ENCODE measurements at regions not wholly inside any gene's neighbourhood (a gene's known extent, or its start where the extent isn't known, plus 50 kb on each side); places are given as distances from the start of the nearest gene placed in this dataset.

GRCh38 chr4:8688908-8689445, 96.4 kb downstream of the CPZ start:
- Mint-ChIP-seq H3K27ac (ENCODE audit: unreplicated experiment) (no peak overlapping the region), H3K4me1 (no peaks in the 10 kb centered on the region), H3K4me3 (no peak overlapping the region), H3K27me3 (ENCODE audit: low read depth) (peaks cover 99% of the 10 kb centered on the region), H3K36me3 (ENCODE audit: low read depth) (no peaks in the 10 kb centered on the region), H3K9me3 (no peaks in the 10 kb centered on the region)
- TF ChIP-seq CTCF (conservative IDR thresholded peaks at IDR 0.05): no peak
- no peak for DNase-seq (ENCODE audit: low read depth, low spot score)

- no peaks in the 10 kb centered on the region for H3K4me1 Mint-ChIP-seq
- DNase-seq (ENCODE audit: low read depth, low spot score): peak; percentile 80
- no peaks in the 10 kb centered on the region for H3K9me3 Mint-ChIP-seq
- peaks cover 99% of the 10 kb centered on the region for H3K27me3 Mint-ChIP-seq (ENCODE audit: low read depth)
- peak; percentile 89 for TF ChIP-seq CTCF (conservative IDR thresholded peaks at IDR 0.05)
- no peaks in the 10 kb centered on the region for H3K36me3 Mint-ChIP-seq (ENCODE audit: low read depth)
- H3K27ac Mint-ChIP-seq (ENCODE audit: unreplicated experiment): no peak overlapping the region
- H3K4me3 Mint-ChIP-seq: no peak overlapping the region
These were observed 95.7 kb downstream of the CPZ start for GRCh38 chr4:8688041-8688907.

DNA sequence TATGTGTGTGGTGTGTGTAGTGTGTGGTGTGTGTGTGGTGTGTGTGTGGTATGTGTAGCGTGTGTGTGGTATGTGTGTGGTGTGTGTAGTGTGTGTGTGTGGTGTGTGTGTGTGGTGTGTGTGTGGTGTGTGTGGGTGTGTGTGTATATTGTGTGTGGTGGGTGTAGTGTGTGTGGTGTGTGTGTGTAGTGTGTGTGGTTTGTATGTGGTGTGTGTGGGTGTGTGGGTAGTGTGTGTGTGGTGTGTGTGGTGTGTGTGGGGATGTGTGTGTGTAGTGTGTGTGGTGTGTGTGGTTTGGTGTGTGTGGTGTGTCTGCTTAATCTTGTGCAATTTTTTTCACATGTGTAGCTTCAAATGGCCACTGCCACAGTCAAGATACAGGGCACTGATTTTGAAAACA, 94.5 kb downstream of the CPZ start:
- no peak overlapping the region for H3K27ac Mint-ChIP-seq (ENCODE audit: unreplicated experiment)
- H3K36me3 Mint-ChIP-seq (ENCODE audit: low read depth): no peaks in the 10 kb centered on the region
- no peak for TF ChIP-seq CTCF (conservative IDR thresholded peaks at IDR 0.05)
- H3K4me1 Mint-ChIP-seq: no peaks in the 10 kb centered on the region
- no peak for DNase-seq (ENCODE audit: low read depth, low spot score)
- no peak overlapping the region for H3K4me3 Mint-ChIP-seq
- H3K9me3 Mint-ChIP-seq: no peaks in the 10 kb centered on the region
- peaks cover 99% of the 10 kb centered on the region for H3K27me3 Mint-ChIP-seq (ENCODE audit: low read depth)

- Mint-ChIP-seq H3K4me1 (no peaks in the 10 kb centered on the region), H3K27me3 (ENCODE audit: low read depth) (peaks cover 98% of the 10 kb centered on the region), H3K9me3 (no peaks in the 10 kb centered on the region), H3K36me3 (ENCODE audit: low read depth) (no peaks in the 10 kb centered on the region), H3K4me3 (no peak overlapping the region), H3K27ac (ENCODE audit: unreplicated experiment) (no peak overlapping the region)
- no peak for DNase-seq (ENCODE audit: low read depth, low spot score)
- no peak for TF ChIP-seq CTCF (conservative IDR thresholded peaks at IDR 0.05)
These were observed 93.3 kb downstream of the CPZ start for GRCh38 chr4:8685831-8686230.

- no peaks in the 10 kb centered on the region for H3K9me3 Mint-ChIP-seq
- no peak for TF ChIP-seq CTCF (conservative IDR thresholded peaks at IDR 0.05)
- no peak overlapping the region for H3K27ac Mint-ChIP-seq (ENCODE audit: unreplicated experiment)
- DNase-seq (ENCODE audit: low read depth, low spot score): no peak
- no peaks in the 10 kb centered on the region for H3K36me3 Mint-ChIP-seq (ENCODE audit: low read depth)
- no peaks in the 10 kb centered on the region for H3K4me1 Mint-ChIP-seq
- peaks cover 98% of the 10 kb centered on the region for H3K27me3 Mint-ChIP-seq (ENCODE audit: low read depth)
- no peak overlapping the region for H3K4me3 Mint-ChIP-seq
These were observed 90.9 kb downstream of the CPZ start for GRCh38 chr4:8683462-8683861.

All from neural crest cell (in vitro differentiated cells).